ENCODE measurements at regions not wholly inside any gene's neighbourhood (a gene's known extent, or its start where the extent isn't known, plus 50 kb on each side); places are given as distances from the start of the nearest gene placed in this dataset.

DNA sequence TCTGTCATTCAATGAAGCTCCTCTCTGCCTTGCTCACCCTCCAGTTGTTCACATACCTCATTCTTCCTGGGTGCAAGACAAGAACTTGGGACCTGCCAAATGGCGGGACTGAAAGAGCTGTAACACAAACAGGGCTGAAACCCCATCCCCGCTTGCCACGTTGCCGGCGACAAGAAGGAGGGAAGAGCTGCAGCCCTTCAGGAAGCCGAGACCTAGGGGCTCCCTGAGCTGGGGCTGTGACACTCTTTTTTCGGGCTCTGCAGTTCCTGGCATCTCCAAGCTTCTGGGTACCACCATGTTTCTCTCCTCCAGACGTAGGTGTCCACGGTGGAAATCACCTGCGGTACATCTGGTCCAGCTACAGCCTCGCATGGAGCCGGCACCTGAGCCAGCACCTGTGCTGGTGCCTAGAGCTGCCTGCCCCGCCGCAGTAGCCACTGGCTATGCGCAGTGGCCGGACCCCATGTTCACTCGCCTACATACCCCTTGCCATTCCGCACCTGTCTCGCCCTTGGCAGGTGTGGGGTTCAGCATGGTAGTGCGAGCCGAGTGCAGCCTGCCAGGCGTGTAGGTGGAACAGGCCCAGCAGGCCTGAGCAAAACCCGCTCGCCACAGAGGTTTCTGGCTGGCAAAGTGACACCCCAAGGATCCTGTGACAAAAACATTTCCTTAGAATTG lies 367.0 kb upstream of the NEGR1 start:
- ATAC-seq (no peak), DNase-seq (no peak)

DNA sequence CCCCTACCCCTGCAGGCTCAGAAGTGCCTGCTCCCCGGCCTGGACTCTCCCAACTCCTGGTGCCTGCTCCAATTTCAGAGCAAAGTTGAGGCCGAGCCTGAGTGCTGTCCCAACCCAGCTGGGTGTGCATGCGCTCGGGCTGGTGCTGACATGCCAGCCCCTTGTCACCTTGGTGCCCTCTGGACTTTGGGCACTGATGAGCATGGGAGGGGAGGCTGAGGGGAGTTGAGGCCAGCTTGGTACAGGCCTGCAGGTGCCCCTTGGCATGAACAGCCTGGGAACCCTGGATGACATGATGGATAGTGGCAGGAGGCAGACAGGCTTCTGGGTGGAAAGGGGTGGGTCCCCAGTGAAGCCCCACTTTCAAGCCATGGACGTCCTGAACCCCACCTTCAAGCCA lies 366.1 kb upstream of the NEGR1 start:
- no peak for ATAC-seq
- no peak for DNase-seq

DNA sequence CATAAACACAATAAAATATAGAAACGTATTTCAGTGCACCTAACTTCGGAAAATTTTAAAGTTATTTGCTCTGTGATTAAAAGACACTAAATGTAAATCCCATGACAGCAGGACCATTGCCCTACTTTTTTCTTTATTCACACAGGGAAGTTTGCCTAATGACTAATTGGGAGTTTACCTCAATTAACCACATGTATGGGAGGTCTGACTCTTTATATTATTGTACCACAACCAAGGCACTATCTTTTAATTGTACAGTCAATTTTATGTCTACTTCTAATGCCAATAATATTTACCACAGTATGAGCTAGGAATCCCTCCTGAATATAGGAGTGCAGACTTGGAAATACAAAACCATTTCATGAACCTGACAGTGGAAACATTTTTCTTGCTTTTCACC lies 360.8 kb upstream of the NEGR1 start:
- no peak for DNase-seq
- ATAC-seq = no peak

DNA sequence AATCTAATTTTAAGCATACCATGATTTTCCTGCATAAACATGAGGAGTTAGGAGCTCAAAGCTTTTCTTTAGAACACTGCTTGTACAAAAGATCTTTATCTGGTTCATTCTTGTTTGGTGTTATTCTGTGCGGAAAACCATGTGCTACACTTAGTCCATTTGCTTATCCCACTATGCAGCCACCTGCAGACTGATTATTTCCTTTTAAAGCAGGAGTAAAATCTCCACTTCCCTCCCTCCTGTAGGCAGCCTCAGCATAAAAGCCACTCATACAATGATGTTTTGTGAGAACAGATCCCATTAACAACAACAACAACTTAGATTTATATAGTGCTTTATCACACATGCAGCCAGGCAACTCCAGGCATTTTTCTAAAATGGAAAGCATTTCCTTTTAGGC lies 355.3 kb upstream of the NEGR1 start:
- DNase-seq (no peak), ATAC-seq (no peak)

DNA sequence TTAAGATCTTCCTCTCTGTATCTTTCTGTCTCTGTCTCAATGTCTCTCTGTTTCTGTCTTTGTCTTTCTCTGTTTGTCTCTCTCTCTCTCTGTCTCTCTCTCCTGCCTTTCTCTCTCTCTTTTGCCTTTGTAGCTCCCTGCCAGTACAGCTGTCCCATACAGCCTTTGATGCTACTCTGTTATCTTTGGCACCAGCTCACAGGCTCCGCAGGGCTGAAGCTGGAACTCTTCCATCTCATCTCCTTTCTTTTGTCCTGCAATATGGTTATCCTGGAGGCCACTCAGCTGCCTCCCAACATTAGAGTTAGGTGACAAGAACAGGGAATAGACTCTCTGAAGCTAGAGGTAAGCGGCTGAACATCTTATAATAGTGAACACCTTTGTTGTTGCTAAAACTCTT lies 354.3 kb upstream of the NEGR1 start:
- DNase-seq = no peak
- no peak for ATAC-seq

DNA sequence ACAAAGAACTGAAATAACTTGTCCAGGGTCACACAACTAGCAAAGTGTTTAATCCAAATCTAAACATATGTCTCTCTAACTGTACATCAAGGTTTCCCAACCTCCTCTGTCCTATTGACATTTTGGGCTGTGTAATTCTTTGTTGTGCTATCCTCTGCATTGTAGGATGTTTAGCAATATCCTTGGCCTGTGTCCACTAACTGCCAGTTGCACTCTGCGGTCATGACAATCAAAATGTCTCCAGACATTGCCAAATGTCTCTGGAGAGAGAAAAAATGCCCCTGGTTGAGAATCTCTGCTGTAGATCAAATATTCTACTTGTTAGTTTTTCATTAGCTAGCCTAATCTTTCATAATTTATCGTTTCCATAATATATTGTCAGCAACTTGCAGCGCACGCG lies 353.4 kb upstream of the NEGR1 start:
- DNase-seq (no peak), ATAC-seq (no peak)

DNA sequence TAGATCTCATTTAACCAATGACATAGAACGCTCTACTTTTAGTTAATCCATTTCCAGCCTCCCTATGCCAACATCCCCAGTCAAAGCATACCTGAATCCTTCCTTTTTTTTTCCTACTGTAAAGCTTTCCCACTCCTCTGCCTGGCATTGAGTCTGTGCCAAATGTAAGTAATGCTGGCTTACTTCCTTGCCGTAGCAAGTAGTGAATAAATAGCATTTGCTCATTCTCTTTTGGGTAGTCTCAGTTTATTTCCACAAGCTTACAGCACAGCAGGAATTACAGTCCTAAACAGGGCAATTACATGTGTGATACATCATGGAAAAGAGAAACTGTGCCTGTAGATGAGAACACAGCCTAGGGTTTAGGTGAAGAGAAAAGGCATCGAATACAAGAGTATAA lies 352.6 kb upstream of the NEGR1 start:
- DNase-seq (no peak), ATAC-seq (no peak)

DNA sequence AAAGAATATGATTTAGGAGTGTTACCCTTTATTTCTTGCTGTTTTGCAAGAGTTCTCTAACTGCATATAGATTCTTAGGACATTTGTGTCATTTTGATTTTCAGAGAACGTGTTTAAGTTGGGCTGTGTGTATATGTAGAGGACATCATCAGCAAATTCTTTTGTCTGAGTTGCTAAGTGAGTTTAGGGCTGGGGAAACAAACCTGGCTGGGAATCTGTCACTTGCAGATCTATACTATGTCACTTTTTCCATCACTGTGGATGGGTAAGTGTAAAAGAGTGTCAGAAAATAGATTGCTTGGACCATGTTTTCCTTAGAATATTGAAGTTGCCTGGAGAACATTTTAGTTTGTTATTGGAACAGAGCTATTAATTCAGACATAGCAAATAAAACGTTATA lies 349.1 kb upstream of the NEGR1 start:
- no peak for DNase-seq
- ATAC-seq = no peak

DNA sequence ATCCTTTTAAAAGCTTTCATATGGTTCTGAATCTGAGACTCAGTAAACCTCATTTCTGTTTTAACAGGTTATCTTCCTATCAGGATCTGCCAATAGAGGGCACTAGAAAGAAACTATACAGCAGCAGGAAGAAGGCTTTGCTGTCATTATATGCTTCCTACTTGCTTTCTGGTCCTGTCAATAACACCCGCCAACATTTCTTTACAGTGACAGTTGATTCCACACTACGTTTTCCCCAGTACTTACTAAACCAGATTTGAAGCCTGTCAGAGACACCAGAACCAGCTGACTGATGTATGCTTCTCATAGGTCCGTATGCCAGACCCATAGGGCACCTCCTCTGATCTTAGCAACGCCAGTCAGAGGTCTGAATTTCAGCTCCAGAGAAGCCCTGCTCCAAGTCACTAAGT lies 341.0 kb upstream of the NEGR1 start:
- ATAC-seq (peak; percentile 23), DNase-seq (no peak)

DNA sequence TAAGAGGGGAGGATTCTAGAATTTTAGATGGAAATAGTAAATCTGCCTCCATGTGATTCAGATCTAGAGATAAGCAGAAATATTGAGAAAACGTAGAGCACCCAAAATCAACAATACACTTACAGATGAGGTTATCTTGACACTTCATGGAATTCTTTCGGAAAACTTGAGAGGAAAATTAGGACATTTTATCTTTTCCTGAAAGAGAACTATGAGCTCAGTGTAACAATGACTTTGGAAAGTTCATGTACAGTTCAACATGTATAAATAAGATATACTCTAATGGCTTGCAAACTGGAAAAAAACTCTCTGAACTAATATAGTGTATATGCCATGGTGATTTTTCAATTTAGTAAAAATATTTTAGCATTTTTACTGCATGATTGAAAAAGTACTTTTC lies 338.1 kb upstream of the NEGR1 start:
- ATAC-seq = no peak
- DNase-seq = no peak

DNA sequence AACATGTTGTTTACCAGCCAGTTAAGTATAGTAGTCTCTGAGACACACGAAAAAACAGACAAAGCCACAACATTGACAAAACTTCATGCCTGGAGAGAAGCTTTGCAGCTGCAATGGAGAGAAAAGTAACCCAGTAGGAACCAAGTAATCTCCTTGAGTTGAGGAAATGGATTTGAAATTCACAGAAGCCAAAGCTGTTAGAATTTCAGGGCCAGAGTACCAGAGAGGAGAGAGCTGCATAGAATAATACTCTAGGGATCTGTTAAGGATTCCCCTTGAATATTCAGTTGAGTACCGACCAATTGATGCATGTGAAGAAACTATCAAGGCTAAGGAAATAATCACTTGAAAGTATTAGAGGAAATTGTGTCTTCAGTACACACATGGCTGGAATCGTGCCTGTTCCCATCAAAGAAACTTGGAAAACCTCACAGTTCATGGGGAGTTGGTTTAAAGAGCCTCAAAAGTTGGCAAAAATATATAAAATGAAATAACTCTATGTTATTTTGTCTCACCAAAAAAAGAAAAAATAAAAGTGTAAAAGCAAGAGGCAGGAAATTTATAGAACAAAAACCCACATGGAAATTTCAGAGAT lies 324.0 kb upstream of the NEGR1 start:
- DNase-seq = no peak
- no peak for ATAC-seq

DNA sequence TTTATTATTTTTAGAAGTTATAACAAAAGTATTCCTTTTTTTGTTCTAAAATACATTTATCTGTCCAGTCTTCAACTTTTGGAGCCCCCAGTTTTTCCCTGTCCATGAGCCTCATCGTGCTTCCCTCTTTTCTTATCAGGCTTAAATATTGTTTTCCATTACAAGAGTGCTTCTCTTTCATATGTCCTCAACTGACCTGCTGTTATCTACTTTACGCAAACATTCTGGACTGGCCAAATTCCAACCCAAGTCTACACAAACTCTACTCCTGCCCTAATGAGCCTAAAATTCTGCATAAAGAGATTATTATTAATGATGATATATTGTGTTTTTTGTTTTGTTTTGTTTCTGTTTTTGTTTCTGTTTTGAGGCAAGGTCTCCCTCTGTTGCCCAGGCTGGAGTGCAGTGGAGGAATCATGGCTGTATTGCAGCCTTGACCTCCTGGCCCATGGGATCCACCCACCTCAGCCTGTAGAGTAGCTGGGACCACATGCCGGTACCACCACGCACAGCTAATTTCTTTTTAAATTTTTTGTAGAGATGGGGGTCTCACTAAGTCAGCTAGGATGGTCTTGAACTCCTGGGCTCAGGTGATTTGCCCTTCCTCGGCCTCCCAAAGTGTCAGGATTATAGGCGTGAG lies 318.8 kb upstream of the NEGR1 start:
- ATAC-seq = no peak
- DNase-seq = no peak

DNA sequence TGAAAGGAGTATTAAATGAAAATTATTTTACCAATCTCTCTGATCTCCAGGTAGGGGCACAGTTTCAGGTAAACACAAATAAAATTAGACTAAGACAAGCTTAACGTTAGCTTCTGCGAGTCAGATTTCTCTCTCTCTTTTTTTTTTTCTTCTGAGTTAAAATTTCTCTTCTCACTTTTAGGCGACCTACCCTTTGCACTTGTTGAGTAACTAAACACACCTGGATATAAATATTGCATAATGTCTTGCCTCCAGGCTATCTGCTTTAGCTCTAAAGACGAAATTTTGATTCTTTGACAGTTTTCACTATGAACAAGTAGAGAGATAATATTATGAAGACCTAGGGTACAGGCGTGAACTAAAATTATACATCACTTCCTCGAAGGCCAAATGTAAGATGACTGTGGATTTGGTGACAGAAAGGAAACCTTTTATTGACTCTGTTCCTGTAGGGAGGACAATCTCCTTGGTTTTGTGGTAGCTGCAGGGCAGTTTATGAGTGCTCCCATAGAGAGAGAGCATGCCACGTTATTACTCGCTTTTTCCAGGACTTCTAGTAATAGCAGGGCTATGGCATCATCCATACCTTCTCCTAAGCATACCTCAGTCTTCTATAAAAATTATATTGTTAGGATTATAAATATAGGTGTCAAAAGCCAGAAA lies 303.8 kb upstream of the NEGR1 start:
- ATAC-seq = no peak
- DNase-seq = no peak

DNA sequence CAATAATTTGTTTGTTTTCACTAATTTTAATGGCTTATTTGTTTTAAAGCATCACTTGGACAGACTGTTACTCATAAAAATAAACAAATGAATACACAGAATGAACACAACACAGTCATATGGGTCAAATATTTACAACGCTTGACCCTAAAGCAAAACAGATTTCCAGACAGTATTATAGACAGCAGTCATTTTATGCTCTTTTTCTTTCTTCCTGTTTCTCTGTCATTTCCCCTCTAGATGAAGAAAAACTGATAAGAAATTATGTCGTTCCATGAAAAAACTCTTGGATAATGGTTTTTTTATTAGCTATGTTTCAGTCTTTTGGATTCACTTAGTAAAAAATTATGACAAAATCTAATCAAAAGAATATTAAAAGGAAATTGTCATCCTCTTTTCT lies 297.3 kb upstream of the NEGR1 start:
- ATAC-seq = no peak
- no peak for DNase-seq

DNA sequence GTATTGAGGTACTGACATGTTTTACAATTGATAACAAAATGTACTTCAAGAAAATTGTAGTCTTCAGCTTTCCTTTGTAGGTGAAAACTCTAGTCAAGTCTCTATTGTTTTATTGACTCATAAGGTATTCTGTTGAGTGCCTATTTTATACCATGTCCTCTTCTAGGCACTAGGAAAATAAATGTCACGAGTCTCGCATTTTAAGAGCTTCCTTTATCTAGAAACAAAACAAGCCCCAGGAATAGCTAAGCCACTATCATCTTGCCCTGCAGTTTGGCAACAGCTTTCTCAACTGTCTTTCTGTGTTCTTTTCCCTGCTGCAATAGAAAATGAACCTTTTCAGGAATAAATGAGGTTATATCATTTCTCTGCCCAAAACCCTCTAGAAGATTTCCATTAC lies 288.5 kb upstream of the NEGR1 start:
- no peak for ATAC-seq

DNA sequence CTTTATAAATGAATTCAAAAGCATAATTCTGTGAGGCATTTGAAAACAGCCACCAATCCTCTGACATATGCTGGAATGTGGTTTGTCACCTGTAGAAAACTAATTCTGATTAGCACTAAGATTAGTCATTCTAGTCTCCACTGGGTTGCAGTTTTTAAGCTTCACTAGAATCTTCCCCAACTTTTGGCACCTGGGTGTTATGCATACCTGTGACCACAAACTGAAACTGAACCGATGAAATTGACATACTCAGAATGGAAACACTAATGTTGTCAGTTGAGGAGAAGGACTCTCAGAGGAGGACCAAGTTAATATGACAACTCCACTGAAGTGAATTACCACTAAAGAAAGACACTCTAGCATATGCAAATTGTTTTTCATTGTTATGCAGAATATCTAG lies 285.8 kb upstream of the NEGR1 start:
- no peak for ATAC-seq

More for the DNA sequence above, 288.5 kb upstream of the NEGR1 start:
- DNase-seq = no peak

DNA sequence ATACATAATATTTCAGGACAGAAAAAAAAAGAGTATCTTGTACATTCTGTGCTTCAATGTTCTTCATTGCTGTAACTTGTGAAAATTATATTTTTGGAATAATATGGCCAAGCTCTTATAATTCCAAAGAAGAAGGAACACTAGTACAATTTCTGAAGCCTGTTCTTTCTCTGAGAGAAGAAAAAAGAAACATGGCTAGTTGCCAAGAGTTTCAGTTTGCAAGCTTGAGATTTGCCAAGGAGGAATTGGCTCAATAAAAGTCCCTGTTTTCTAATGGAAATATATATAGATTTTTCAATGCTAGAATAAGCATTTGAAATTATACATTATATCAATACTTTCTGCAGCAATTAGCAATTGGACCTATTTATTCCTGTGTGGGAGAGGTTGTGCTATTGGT lies 285.2 kb upstream of the NEGR1 start:
- ATAC-seq (no peak), DNase-seq (no peak)

More for the DNA sequence above, 285.8 kb upstream of the NEGR1 start:
- DNase-seq = no peak

DNA sequence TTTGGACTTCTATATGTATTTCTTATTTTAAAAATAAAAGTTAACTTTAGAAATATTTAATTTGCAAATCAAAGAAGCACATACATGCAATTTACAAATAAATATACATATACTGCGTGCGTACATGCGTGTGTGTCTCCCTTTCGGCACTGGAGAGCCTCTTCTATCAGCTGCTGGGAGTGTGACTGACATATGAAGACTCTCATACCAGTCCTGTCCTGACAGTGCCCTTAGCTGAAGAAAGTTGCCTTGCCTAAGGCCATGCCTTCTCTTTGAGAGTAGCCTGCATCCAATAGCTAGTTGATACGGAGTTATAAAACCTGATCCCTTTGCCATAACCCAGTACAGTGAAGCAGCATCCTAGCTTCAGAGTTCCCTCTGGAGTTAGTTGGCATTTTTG lies 282.4 kb upstream of the NEGR1 start:
- DNase-seq (no peak), ATAC-seq (no peak)

DNA sequence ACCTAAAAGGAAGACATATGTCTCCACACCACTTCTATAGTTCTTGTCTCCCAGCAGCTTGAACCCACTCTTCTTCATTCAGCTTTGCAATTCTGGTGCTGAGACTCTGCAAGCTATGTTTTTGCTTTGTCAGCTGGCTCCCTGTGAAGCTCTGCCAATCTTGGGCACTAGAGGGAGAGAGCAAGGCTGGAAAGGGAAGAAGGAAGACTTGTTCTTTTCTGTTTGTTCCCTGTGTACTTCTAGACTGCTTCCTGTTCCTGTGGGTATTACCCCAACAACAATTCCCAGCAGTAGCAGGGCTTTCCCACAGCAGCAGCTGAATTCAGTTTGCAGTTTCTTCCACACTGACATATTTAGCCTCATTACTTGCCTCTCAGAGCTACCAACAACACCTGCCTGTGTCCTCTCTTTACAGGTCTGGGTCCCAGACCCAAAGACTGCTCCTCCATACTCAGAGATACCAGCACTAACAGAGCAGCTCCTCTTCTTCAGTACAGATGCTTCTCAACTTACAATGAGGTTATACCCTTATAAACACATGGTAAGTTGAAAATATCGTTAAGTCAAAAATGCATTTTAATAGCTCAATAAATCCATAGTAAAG lies 275.2 kb upstream of the NEGR1 start:
- ATAC-seq = no peak
- DNase-seq = no peak

DNA sequence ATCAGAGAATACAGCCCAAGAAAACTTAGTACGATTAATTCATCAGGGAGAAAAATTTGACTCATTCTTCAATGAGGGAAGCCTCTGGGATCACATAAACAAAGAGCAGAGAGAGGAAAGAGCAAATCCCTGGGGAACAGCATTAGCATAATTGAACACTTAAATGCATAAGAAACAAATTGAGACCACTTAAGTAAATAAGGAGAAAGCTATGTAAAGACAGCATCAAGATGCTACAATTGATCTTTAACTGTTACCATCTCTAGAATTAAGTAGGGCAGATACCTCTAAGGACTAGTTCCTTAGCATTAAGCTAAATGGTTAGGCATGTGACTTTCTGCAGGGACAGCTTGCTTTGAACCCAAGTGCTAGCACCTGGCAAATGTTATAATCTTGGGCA lies 265.1 kb upstream of the NEGR1 start:
- no peak for DNase-seq
- ATAC-seq = no peak

DNA sequence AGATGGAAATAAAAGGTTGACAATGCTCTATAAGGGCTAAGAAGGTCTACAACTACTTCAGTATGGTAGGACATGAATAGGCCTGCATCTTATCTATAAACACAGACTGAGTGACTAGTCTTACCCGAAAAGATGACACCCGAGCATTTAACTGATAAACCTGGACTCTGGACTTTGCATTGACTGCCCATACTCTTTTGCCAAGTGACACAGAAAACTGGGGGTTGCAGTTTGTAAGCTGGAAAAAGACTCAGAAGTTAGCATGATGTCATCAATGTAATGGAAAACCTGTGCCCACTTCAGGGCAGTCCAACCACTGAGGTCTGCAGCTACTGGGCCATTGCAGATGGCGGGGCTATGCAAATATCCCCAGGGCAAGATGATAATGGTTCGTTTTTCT lies 258.3 kb upstream of the NEGR1 start:
- no peak for DNase-seq
- no peak for ATAC-seq

DNA sequence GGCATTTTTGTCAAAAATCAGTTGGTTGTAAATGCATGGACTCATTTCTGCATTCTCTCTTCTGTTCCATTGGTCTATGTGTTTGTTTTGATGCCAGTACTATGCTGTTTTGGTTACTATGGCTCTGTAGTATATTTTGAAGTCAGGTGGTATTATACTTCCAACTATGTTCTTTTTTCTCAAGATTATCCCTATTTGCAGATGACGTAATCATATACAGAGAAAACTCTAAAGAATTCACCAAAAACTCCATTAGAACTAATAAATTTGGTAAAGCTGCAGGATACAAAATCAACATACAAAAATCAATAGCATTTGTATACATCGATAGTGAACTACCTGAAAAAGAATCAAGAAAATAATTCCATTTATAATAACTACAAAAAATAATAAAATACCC lies 253.1 kb upstream of the NEGR1 start:
- ATAC-seq = no peak

DNA sequence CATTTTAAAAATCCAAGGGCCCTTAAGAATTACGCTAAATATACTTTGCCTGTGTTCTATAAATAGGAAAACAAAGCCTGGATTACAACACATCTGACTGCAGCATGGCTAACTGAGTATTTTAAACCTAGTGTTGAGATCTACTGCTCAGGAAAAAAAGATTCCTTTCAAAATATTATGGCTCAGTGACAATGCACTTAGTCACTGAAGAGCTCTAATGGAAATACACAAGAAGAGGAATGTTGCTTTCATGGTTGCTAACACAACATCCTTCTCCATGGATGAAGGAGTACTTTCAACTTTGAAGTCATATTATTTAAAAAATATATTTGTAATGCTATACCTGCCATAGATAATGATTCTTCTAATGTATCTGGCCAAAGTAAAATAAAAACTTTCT lies 248.3 kb upstream of the NEGR1 start:
- ATAC-seq (no peak), DNase-seq (no peak)

More for the DNA sequence above, 253.1 kb upstream of the NEGR1 start:
- no peak for DNase-seq

Data from stimulated activated naive CD8-positive, alpha-beta T cell treated with anti-CD3 and anti-CD28 coated beads, Interleukin-15, Interleukin-2, amounts not matched to agents 100 U/mL and 50 U/mL, for 24 hours (primary cell).